GM18951 (cell line): ENCODE measurements at regions not wholly inside any gene's neighbourhood (a gene's known extent, or its start where the extent isn't known, plus 50 kb on each side); places are given as distances from the start of the nearest gene placed in this dataset.

Experiments used
- POLR2A ChIP-seq: IDR thresholded peaks from 4 replicates; pipeline ENCODE4 v1.6.1; 2011; ENCODE audit warnings: mild to moderate bottlenecking; ENCODE audit not compliant: insufficient read length, insufficient read depth; ENCODE audit errors: extremely low read depth
- in situ Hi-C: fragments of 300-500 bp; cut with MboI; formaldehyde crosslinking; loops from one replicate; pipeline ENCODE4 v1.12.0; 2022; ENCODE audit warnings: low sequenced_read_pairs, mixed read lengths, inconsistent platforms; ENCODE audit not compliant: unreplicated experiment

DNA sequence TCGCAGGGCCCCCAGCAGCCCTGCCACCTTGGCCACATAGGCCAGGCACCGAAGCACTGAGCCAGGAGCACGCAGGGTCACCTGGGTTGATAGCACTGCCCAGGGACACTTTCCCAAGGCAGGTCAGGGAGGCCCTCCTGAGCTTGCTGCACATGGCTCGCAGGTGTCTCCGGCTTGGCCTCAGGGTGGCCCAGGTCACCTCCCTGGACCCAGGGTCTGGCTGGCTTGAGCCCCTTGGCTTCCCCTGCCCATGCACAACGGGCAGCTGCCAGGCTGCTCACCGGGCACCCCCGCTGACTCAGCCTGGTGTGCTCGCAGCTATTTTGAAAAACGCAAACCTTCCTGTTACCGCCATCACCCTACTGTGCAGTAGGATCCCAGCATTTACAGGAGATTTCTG, 502.3 kb downstream of the EIPR1 start:
- TF ChIP-seq POLR2A = no peak

DNA sequence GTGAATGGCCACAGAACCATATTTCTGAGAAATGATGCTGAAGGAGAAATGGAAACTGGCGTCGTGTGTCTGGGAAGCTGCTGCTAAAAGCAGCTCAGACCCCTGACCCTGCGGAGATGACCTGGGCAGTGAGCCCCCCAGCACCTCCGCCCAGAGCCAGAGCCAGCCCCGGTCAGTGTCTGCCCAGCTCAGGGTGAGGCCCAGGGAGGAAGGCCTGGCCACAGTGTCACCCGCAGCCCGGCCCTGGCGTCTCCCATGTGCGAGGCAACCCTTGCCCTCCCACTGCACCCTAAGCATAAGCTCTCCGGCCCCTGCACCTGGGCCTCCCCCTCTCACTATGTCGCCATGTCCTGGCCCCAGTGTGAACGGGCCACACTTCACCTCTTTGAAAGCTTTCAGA, 502.8 kb downstream of the EIPR1 start:
- in situ Hi-C loops = no loop called here
- no peak for TF ChIP-seq POLR2A

More for the DNA sequence above, 502.3 kb downstream of the EIPR1 start:
- in situ Hi-C loops = no loop called here

DNA sequence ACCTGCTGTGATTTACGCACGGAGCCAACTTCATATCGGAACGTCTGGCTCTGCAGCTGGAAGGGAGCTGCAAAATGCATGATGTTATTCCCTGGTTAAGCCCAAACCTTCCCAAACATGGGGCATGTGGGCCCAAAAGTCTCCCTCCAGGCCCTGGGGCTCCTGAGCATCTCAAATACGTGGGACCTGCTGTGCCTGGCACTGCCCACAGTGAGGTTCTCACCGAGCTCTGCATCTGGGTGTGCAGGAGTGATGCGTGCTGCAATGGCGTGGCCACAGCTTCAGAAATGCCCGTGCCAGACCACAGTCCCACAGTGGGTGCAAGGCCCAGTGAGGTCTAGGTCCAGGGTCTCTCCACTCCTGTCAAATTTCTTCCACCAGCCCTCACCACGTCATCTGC, 503.3 kb downstream of the EIPR1 start:
- in situ Hi-C loops = no loop called here
- TF ChIP-seq POLR2A = no peak

DNA sequence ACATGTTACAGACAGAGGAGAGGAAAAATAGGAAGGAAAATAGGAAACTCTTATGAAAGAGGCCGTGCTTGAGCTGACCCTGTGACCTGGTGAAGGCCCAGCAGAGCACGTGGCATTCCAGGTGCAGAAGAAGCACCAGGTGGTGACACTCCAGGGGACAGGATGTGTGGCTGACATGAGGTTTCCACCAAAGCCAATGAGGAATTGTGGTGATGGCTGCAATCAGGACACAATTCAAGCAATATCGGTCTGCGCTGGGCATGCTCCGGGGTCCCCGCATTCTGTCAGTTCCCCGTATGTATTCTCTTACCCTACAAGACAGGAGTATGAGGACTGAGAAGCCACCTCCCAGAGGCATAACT, 504.2 kb downstream of the EIPR1 start:
- in situ Hi-C loops = no loop called here
- TF ChIP-seq POLR2A = no peak

DNA sequence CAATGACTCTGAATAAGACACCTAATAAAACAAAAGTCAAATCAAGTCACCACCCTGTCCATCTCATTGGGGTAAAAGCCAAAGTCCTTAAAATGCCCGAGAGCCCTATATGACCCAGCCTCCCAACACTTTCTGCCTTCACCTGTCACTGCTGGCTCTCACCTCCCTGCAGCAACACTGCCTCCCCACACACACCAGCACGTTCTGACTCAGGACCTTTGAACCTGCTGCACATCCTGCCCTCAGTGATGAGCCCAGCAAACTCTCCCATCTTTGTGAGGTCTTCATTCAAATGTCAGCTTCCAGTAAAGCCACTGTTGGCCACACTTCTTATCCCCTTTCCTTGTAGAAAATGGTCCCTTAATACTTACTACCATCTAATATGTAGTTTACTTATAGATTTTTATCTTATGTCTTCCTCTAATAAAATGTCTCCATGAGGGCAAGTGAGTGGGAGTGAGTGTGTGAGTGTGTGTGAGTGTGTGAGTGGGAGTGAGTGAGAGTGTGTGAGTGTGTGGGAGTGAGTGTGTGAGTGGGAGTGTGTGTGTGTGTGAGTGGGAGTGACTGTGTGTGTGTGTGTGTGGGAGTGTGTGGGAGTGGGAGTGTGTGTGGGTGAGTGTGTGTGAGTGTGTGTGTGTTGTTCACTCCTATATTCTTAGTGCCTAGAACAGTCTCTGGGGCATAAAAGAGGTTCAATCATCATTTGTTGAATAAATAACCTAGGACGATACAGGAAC, 504.7 kb downstream of the EIPR1 start:
- in situ Hi-C loops = no loop called here

DNA sequence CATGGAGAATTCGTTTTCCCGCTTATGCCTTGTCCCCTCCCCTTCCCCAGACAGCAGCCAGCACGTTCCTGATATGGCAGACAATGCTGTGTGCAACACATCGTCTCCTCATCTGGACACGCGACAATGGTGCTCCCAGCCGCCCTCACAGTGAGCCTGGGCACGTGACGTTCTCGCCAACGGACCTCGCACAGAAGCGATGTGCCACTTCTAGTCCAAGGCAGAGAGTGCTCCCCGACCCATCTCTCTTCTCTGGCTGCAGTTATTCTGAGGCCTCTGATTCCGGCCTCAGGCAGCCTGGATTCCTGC, 505.4 kb downstream of the EIPR1 start:
- TF ChIP-seq POLR2A = no peak
- in situ Hi-C loops = no loop called here

More for the DNA sequence above, 504.7 kb downstream of the EIPR1 start:
- TF ChIP-seq POLR2A = no peak

DNA sequence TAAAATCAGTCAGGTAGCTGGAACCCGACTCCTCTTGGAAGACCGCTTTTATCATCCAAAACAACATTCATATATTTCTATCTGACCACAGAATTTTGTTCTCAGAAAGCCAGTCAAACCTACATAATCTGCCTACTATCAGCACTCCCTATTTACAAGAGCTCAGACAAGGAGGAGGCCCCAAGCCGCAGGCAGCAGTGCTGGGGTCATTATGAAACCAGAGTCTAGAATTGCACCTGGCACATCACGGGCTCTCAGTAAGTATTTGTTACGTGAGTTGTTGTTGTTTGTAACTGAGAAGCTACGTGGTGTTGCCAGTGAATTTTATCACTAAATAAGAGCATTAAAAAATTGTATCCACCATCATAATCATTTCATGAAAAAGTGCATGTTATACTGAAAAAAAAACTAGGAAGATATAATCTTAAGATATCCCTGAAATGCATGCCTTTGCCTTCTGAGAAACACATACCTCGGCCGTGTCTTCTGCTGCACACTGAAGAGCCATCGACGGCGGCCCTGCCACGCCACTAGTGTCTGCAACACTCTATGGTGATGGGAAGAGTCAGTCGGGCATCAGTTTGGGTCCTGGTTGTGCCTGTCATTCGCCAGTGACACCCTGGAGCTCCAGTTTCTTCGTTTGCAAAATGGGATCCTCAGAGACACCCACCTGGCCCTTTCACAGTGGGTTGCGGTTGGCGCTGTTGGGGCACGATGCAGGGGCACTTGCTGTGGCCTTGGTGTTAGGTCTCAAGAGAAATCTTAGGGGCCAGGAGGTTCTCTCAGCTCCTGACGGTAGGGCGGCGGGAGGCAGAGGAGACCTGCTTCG, 505.9 kb downstream of the EIPR1 start:
- in situ Hi-C loops = no loop called here
- TF ChIP-seq POLR2A = no peak

DNA sequence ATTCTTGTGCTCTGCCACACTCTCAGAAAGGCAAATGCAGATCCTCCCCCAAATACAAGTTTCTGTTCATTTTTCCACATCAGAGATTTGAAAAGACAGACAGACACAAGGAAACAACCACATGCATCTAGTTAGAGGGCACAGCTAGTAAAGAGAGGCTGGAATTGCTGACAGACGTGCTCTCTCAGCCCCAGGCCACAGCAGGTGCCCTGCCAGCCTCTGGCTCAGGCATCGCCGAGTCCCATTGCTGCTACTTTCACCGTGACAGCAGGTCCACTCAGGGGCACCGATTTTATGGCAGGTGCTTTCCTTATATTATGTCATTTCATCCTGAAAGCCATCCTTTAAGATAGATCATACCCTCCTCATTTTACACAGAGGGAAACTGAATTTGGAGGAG, 507.5 kb downstream of the EIPR1 start:
- in situ Hi-C loops = no loop called here
- no peak for TF ChIP-seq POLR2A

DNA sequence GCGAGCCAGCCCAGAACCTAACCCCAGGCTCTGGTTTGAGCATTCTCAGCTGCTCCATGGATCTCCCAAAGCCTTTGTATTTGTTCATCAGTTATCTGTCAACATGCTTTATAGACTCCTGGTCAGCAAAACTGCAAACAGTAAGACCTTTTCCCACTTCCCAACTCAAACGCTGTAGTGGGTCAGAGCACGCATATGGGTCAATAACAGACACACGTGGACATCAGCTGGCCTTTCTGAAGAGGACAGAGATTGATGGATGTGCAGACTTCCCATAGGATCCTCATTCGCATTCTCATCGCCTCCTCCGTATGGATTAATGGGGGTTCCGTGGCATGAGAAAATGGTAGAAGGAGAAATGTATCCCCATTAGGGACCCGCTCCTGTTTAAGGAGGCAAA, 508.1 kb downstream of the EIPR1 start:
- no peak for TF ChIP-seq POLR2A
- in situ Hi-C loops = no loop called here

DNA sequence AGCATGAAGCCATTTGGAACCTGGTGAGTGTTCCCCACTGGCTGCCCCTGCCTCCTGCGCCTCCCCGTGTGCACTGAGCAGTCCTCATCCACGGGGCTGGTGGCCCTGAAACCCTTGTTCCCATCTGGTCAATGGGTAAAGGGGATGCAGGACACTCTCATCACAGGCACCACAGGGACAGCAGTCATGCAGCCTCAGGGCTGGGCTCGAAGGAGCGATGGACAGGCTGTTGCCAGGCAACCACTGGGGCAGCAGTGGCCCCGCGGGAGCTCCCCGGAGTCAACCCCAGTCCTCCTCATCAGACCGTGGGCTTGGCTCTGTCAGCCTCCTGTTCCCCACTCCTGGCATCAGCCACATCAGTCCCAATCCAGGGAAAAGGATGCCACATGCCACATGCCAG, 509.5 kb downstream of the EIPR1 start:
- no peak for TF ChIP-seq POLR2A
- in situ Hi-C loops = no loop called here

DNA sequence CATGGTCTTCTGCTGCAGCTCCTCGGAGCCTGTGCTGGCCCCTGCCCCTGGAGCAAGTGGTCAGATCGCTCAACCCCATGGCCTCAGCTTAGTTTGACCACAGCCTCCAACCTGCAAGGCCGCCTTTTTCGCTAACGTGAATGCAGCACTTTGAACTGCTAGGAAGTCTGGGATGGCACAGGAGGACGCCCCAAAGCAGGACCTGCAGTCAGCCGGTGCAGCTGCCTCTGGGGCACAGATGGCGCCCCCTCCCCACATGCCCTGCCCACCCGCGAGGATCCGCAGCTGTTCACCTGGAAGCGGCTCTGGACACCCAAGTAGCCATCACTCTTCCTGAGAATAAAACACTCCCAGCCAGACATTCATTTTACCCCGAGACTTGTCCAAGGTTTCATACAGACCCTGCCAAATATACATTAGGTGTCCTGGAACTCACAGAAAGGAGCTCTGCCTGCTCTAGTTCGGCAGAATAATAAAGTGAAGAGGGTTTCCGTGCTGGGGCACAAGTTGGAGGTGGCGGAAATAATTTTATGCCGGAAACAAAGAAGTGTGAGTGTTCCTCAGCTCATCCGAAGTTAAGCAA, 510.1 kb downstream of the EIPR1 start:
- TF ChIP-seq POLR2A = no peak
- in situ Hi-C loops = no loop called here

DNA sequence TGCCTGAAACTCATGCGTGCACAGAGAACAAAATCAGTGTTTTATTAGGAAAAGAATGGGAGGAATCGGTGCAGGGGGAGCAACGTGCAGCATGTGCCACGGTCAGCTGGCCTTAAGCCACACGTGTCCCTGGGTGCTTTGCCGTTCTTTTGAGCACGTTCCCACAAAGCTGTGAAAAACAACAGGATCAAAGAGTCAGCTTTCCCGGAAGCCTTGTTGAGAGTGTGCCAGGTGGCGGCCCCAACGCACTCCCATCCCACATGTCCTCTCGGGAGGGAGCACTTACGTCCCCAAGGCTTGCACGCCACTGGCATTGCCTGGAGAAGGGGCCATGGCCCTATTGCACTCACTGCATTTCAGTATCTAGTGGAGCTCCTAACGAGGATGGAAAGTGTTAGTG, 511.2 kb downstream of the EIPR1 start:
- no peak for TF ChIP-seq POLR2A
- in situ Hi-C loops = no loop called here

DNA sequence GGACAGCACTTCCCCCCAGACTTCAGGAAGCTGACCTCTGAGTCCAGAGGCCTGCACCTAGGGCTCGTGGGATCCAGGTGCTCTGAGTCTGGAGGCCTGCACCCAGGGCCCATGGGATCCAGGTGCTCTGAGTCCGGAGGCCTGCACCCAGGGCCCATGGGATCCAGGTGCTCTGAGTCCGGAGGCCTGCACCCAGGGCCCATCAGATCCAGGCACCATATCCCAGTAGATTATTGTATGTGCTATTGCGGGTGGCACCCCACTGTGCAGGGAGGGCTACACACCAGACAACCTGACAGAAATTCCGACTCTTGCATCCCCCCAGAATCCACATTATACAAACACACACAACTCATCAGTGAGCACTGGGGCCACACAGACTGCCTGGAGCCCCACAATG, 515.2 kb downstream of the EIPR1 start:
- TF ChIP-seq POLR2A = no peak
- in situ Hi-C loops = no loop called here

DNA sequence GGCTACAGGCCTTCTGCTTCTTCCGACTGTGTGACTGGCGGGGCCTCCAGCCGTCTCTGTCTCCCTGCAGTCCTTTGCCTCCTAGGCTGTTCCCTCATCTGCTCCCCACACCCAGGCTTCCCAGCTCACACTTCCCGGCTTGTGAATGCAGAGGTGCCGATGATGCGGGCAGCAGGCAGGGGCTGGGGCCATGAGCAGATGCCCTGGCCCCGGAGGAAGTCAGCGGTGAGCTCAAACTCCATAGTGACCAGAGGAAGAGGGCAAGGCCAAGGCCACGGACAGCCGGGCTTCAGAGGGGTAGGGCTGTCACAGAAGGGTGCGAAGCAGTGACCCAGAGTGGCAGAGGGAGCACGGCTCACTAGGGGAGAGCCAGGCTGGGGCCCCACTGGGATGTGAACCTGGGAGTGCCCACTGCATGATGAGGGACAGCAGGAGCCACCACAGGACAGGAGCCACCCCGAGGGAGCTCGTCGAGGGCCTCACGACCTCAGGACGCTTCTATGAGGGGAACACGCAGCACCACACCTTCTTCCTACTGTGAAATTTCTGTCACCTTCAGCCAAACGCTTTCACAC, 515.9 kb downstream of the EIPR1 start:
- in situ Hi-C loops = no loop called here
- no peak for TF ChIP-seq POLR2A

DNA sequence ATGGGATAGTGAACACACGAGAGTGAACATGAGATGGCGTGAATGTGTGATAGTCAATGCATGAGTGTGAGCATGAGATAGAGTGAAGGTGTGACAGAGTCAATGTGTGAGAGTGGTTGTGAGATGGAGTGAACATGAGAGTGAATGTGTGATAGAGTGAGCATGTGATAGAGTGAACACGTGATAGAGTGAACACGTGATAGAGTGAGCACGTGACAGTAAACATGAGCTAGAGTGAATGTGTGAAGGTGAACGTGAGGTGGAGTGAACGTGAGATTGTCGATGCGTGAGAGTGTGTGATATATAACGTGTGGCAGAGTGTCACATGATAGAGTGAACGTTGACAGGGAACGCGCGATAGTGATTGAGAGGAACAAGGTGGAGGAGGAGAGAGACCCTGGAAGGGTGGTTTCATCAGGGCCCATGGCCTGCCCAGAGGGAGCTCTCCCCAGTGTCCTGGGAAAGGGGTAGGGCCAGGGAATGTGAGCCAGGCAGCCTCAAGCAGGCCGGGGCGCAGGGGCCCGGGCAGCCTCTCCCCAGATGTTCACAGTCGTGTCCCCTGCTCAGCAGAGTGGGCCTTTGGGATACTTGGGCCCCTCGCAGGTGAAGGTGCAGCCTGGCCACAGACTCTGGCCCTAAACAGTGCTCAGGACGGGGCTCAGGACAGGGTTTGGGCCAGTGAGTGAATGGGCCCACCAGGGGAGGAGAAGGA, 516.9 kb downstream of the EIPR1 start:
- in situ Hi-C loops = no loop called here
- TF ChIP-seq POLR2A = no peak
